ENCODE measurements at regions not wholly inside any gene's neighbourhood (a gene's known extent, or its start where the extent isn't known, plus 50 kb on each side); places are given as distances from the start of the nearest gene placed in this dataset.

DNA sequence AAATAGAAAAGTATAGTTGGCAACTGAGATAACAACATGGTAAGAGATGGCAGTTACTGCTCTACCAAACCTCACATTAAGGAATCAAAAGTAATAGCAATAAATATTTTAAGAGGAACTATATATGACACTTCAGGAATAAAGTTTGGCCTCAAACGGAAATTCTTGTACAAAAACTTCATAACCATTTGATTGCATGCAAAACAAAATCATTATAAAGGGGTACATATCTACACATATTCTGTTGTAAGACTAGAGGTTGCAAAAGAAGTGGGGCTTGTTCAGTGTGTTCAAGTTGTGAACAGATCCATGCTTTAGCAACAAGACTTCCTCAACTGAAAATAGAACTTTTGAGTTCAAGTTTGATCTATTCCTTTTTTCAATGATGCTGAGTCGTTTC lies 133.5 kb upstream of the MIR17HG start:
- TF ChIP-seq YY1 (IDR thresholded peaks at IDR 0.05; ENCODE audit: insufficient read depth, insufficient read length) (no peak), SUZ12 (IDR thresholded peaks at IDR 0.05; ENCODE audit: extremely low read depth, insufficient read depth, insufficient read length) (no peak)
